ENCODE measurements at regions not wholly inside any gene's neighbourhood (a gene's known extent, or its start where the extent isn't known, plus 50 kb on each side); places are given as distances from the start of the nearest gene placed in this dataset.

DNA sequence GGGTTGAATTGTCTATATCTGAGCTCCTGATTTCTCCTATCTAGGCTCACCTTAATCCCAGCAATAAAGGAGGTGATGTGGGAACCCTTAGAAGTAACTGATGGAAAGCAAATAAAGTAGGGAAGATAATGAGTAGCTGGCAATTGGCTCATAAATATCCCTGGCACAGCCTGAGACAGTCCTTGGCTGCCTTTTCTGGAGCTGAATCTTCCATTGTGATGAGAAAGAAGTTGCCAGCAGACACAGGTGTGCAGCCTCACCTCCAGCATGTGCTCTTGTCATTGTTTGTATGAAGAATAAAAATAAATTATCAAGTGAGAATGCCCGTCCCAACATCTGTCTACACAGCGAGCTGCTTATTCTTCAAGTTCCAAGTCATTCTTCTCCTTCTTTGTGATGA, 53.2 kb upstream of the RASGRP1 start:
- TF ChIP-seq, protein P1, sequence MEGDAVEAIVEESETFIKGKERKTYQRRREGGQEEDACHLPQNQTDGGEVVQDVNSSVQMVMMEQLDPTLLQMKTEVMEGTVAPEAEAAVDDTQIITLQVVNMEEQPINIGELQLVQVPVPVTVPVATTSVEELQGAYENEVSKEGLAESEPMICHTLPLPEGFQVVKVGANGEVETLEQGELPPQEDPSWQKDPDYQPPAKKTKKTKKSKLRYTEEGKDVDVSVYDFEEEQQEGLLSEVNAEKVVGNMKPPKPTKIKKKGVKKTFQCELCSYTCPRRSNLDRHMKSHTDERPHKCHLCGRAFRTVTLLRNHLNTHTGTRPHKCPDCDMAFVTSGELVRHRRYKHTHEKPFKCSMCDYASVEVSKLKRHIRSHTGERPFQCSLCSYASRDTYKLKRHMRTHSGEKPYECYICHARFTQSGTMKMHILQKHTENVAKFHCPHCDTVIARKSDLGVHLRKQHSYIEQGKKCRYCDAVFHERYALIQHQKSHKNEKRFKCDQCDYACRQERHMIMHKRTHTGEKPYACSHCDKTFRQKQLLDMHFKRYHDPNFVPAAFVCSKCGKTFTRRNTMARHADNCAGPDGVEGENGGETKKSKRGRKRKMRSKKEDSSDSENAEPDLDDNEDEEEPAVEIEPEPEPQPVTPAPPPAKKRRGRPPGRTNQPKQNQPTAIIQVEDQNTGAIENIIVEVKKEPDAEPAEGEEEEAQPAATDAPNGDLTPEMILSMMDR (IDR thresholded peaks at IDR 0.05; ENCODE audit: poor library complexity, severe bottlenecking), result no peak
- TF ChIP-seq EZH2 (IDR thresholded peaks at IDR 0.05; ENCODE audit: borderline replicate concordance, insufficient read depth, low read length, poor library complexity, severe bottlenecking), result no peak
